Esophagus (tissue), 2 donors: ENCODE measurements at regions not wholly inside any gene's neighbourhood (a gene's known extent, or its start where the extent isn't known, plus 50 kb on each side); places are given as distances from the start of the nearest gene placed in this dataset.

ENCODE experiments used
- H3K27ac ChIP-seq, 2 donors: one replicate each; pipeline ENCODE4 v1.5.1; 2013; ENCODE audit warnings: low read depth in 2 of 2, mild to moderate bottlenecking in 2 of 2, inconsistent platforms in 1 of 2, low read length in 1 of 2, moderate library complexity in 1 of 2
- H3K27me3 ChIP-seq, 2 donors: one replicate each; pipeline ENCODE4 v1.6.1; 2013; ENCODE audit warnings: low read length in 2 of 2, control low read depth in 1 of 2, mild to moderate bottlenecking in 1 of 2; ENCODE audit not compliant: insufficient read depth in 2 of 2, control insufficient read depth in 1 of 2
- H3K36me3 ChIP-seq, 2 donors: one replicate each; pipeline ENCODE4 v1.6.1; 2013; ENCODE audit warnings: low read length in 1 of 2; ENCODE audit not compliant: control insufficient read depth in 2 of 2, insufficient read depth in 2 of 2
- H3K4me1 ChIP-seq, 2 donors: one replicate each; pipeline ENCODE4 v1.6.1; 2013; ENCODE audit warnings: low read length in 1 of 2; ENCODE audit not compliant: control insufficient read depth in 2 of 2, insufficient read depth in 2 of 2
- H3K4me3 ChIP-seq, 2 donors: one replicate each; pipeline ENCODE4 v1.5.1; 2013; ENCODE audit warnings: low read length in 2 of 2, mild to moderate bottlenecking in 2 of 2, low read depth in 1 of 2, moderate library complexity in 1 of 2
- H3K9me3 ChIP-seq, 2 donors: one replicate each; pipeline ENCODE4 v1.6.1; 2013; ENCODE audit warnings: mild to moderate bottlenecking in 2 of 2, low read depth in 1 of 2, low read length in 1 of 2, moderate library complexity in 1 of 2; ENCODE audit not compliant: control insufficient read depth in 2 of 2, insufficient read depth in 1 of 2
- WGBS, 2 donors: extraction: QIAGEN DNeasy Blood & Tissue Kit; methylation state at CpG; one replicate each; pipeline ENCODE4 v1.1.7; 2013; 5-methylcytosine and 5-hydroxymethylcytosine counted together
- donor health status: healthy with polysubstance abuse.
- donor health status: Bipolar disorder and iron deficiency.

DNA sequence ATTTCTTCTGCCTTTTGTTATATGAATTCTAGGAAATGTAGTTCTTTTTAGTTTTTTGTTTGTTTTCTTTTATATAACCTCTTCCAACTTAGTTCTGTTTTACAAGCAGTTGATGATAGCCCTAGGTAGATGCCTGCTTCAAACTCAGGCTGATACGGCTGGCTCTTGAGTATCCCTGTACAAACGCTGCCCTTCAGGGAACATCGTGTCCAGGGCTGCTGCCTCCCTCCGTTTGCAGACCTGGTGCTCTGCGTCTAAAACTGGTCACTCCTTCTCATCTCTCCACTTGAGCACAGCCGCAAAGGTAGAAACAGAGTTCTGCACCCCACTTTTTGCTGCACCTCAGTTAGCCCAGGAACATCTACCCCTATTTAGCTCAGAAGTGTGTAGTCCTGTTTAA, 310.1 kb downstream of the PRL start:
- Histone ChIP-seq H3K9me3 (no peaks in the 10 kb centered on the region), H3K27ac (no peak overlapping the region), H3K36me3 (no peaks in the 10 kb centered on the region), H3K4me3 (no peak overlapping the region), H3K27me3 (no peaks in the 10 kb centered on the region), H3K4me1 (peaks cover 0 to 2% of the 10 kb centered on the region in 2 donors)
- 53 to 69% methylated on average over 6 of the region's 6 CpGs for WGBS, 2 donors

GRCh38 chr6:21987501-21987957, 309.3 kb downstream of the PRL start:
- WGBS, 2 donors, result 12 to 17% methylated on average over 9 of the region's 9 CpGs
- H3K4me3 ChIP-seq, result no peak overlapping the region
- no peaks in the 10 kb centered on the region for H3K9me3 ChIP-seq
- no peaks in the 10 kb centered on the region for H3K27me3 ChIP-seq
- no peaks in the 10 kb centered on the region for H3K36me3 ChIP-seq
- peak overlapping the region; percentile 13 to 54 for H3K27ac ChIP-seq
- peaks cover 0 to 2% of the 10 kb centered on the region in 2 donors for H3K4me1 ChIP-seq

DNA sequence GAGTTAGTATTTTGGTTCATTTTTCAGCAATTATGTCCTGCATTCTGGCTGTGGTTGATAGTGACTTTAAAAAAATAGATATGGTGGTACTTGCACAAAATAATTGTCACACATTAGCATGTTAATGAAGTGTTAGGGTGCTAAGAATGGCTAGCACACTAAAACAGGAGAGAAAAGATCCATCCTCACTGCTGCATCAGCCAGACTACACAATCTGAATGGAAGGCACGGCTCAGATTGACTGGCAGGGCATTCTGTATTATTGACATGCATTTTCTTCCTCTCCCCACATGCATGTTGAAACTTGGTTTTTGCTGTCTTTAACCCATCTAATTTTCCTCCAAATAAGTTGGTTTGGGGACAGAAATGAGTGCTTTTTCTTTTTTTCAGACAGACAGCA, 306.3 kb downstream of the PRL start:
- H3K27me3 ChIP-seq, result no peaks in the 10 kb centered on the region
- 75 to 77% methylated on average over 1 of the region's 1 CpG for WGBS, 2 donors
- peaks cover 0 to 2% of the 10 kb centered on the region in 2 donors for H3K4me1 ChIP-seq
- H3K36me3 ChIP-seq, result no peaks in the 10 kb centered on the region
- H3K27ac ChIP-seq, result no peak overlapping the region
- H3K4me3 ChIP-seq, result no peak overlapping the region
- no peaks in the 10 kb centered on the region for H3K9me3 ChIP-seq

- no peaks in the 10 kb centered on the region for H3K4me1 ChIP-seq
- WGBS, 2 donors, result 66 to 75% methylated on average over 6 of the region's 6 CpGs
- no peak overlapping the region for H3K27ac ChIP-seq
- H3K27me3 ChIP-seq, result no peaks in the 10 kb centered on the region
- no peaks in the 10 kb centered on the region for H3K9me3 ChIP-seq
- H3K4me3 ChIP-seq, result no peak overlapping the region
- H3K36me3 ChIP-seq, result no peaks in the 10 kb centered on the region
Measured at GRCh38 chr6:21992178-21992967, 304.5 kb downstream of the PRL start.

GRCh38 chr6:21993841-21994240, 303.0 kb downstream of the PRL start:
- H3K9me3 ChIP-seq, result no peaks in the 10 kb centered on the region
- no peak overlapping the region for H3K27ac ChIP-seq
- no peaks in the 10 kb centered on the region for H3K4me1 ChIP-seq
- H3K36me3 ChIP-seq, result no peaks in the 10 kb centered on the region
- no peaks in the 10 kb centered on the region for H3K27me3 ChIP-seq
- H3K4me3 ChIP-seq, result no peak overlapping the region
- 74 to 90% methylated on average over 2 of the region's 2 CpGs for WGBS, 2 donors

DNA sequence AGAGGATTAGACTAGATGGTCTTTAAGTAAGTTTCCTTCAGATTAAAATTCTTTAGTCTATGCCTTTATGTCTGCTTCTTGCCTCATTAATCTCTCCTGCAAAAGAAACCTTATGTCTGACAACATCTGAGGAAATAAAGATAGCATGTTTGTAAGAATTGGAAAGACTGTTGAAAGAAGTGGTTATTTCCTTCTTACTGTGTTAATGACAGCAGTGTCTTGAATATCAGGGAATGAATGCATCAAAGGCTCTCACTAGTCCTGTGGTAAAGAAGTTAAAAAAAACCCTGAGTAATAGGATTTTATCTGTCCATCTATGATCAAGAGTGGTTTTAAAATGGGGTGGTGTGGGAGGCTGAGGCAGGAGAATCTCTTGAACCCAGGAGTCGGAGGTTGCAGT, 302.0 kb downstream of the PRL start:
- no peaks in the 10 kb centered on the region for H3K27me3 ChIP-seq
- H3K4me1 ChIP-seq, result no peaks in the 10 kb centered on the region
- H3K9me3 ChIP-seq, result no peaks in the 10 kb centered on the region
- WGBS, 2 donors, result 83 to 98% methylated on average over 1 of the region's 1 CpG
- H3K27ac ChIP-seq, result no peak overlapping the region
- H3K36me3 ChIP-seq, result no peaks in the 10 kb centered on the region
- H3K4me3 ChIP-seq, result no peak overlapping the region

DNA sequence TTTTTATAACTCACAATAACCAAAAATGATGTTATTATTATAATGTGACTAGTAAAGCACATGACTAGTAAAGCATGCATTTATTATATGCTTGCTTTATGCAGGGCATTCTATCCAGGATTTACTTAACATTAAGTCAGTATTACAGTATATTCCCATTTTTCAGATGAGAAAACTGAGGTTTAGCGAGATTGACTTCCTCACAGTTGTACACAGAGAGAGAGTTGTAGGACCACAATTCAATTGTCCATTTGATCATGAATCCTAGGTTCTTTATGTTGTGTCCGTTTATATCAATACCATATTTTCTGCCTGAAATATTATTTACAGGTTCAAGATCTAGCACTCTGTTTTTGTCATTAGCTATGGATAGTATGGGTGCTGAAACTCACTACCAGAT, 301.5 kb downstream of the PRL start:
- WGBS, 2 donors, result 95 to 96% methylated on average over 2 of the region's 2 CpGs
- H3K4me3 ChIP-seq, result no peak overlapping the region

DNA sequence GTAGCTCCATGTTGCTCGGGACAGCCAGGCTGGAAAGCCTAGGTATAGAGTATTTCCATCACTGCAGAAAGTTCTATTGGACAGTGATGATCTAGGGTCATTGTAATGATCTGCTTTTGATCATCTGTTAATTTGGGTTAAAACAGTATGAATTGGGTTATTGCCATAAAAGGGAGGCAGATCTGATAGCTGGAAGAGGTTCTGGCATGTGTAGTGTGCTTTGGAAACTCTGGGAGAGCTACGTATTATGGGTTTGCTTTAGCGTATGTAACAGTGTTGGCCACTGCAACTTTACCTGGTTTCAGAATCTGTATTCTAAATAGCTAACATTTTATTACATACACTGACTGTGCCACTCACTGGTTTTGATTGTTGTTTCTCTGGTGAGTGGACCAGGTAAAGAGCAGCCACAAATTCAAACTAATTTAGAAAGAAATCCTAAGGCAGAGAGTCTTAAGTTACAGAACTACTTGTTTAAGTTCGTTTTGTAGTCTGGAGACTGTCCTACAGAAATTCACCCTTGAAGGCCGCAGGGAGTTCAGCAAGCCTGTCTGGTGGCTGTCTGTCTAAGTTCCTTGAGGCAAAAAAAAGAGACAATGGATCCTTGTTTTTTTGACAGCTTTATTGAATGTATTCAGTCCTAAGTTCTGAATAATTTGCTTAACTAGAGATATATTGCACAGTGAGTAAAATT, 300.3 kb downstream of the PRL start:
- Histone ChIP-seq H3K36me3 (no peaks in the 10 kb centered on the region), H3K27me3 (no peaks in the 10 kb centered on the region), H3K4me1 (no peaks in the 10 kb centered on the region), H3K27ac (no peak overlapping the region), H3K9me3 (no peaks in the 10 kb centered on the region), H3K4me3 (no peak overlapping the region)
- WGBS, 2 donors, result 67 to 68% methylated on average over 5 of the region's 5 CpGs

More for the DNA sequence above, 301.5 kb downstream of the PRL start:
- Histone ChIP-seq H3K4me1 (no peaks in the 10 kb centered on the region), H3K36me3 (no peaks in the 10 kb centered on the region), H3K27ac (no peak overlapping the region), H3K9me3 (no peaks in the 10 kb centered on the region), H3K27me3 (no peaks in the 10 kb centered on the region)

DNA sequence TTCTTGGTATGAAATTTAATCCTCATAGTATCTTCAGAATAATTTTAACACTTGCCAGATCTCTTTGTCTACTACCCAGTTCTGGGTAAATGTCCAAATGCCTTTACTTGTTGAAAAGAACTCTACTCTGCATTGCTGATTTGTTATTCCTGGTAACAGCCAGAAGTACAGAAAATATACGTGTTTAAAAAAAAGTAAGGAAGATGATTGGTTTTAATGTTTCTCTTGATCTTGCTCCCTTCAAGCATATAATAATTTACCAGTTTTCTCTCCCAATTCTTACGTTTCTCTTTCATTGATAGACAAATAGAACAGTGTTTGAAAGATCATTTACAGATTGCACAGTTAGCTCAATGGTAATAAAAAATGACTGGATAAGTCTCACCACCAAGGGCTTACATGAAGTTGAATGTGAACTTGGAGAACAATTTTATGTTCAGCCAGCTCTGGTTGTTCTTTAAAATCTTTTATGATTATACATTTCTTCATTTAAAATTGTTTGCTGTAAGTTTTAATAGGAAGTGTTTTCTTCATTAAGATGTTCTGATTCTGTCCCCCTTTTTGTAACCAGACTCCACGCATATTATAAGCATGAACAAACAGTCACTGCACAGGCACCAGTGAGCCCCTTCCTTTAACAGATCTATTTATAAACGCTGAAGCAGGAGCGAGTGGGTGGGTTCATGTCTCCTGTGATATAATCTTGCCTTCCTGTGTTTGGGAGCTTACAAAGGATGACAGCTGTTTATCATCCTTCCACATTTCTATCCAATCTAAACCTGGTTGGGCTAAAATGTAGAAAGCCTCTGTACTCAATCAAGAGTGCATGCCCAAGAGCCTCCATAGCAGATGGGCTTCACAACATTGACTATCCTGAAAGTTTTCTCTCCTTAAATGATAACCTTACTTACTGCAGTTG, 299.5 kb downstream of the PRL start:
- H3K27me3 ChIP-seq, result no peaks in the 10 kb centered on the region
- no peak overlapping the region for H3K4me3 ChIP-seq
- H3K27ac ChIP-seq, result no peak overlapping the region
- 48 to 54% methylated on average over 5 of the region's 5 CpGs for WGBS, 2 donors
- H3K9me3 ChIP-seq, result no peaks in the 10 kb centered on the region
- H3K4me1 ChIP-seq, result no peaks in the 10 kb centered on the region
- no peaks in the 10 kb centered on the region for H3K36me3 ChIP-seq
